ENCODE measurements at regions not wholly inside any gene's neighbourhood (a gene's known extent, or its start where the extent isn't known, plus 50 kb on each side); places are given as distances from the start of the nearest gene placed in this dataset.
"Not testable (repeated sequence)": the region's sequence is repeated elsewhere in the genome, so short reads cannot be mapped to it uniquely, and the experiment has no call there.

- H3K14ac ChIP-seq (replicated peaks; ENCODE audit: low read depth, low read length); in situ Hi-C loops (cut with MboI; ENCODE audit: low sequenced_read_pairs); H4K8ac ChIP-seq (ENCODE audit: low read depth in 2 of 2, low read length in 2 of 2); H4K91ac ChIP-seq (ENCODE audit: insufficient read depth, low read depth, low read length); H3K9me1 ChIP-seq (ENCODE audit: insufficient read depth, low read length); BruUV-seq (replicated peaks); H3K27ac ChIP-seq (ENCODE audit: insufficient read depth, low read length); H3K36me3 ChIP-seq (ENCODE audit: control insufficient read depth, insufficient read depth, low read length); H3K9me3 ChIP-seq (ENCODE audit: control insufficient read depth, insufficient read depth, low read length); dilution Hi-C loops (cut with HindIII; ENCODE audit: low sequenced_read_pairs, unreplicated experiment); H2AK5ac ChIP-seq (ENCODE audit: low read depth, low read length); H2AK9ac ChIP-seq (replicated peaks; ENCODE audit: low read depth, low read length, poor library complexity); H4K5ac ChIP-seq (ENCODE audit: low read depth, low read length); ATAC-seq (ENCODE audit: low read depth); H3K4me2 ChIP-seq (ENCODE audit: low read depth, low read length); POLR2A ChIA-PET (ENCODE audit: unreplicated experiment); H4K20me1 ChIP-seq (ENCODE audit: insufficient read depth, low read length); H3K79me1 ChIP-seq (ENCODE audit: low read depth in 1 of 2, low read length in 2 of 2); H3K9ac ChIP-seq (ENCODE audit: low read depth, low read length); H2BK15ac ChIP-seq (ENCODE audit: low read depth, low read length); H3K4me3 ChIP-seq (ENCODE audit: insufficient read depth, low read depth, low read length); CTCF ChIA-PET; H3K23ac ChIP-seq (ENCODE audit: low read depth, low read length); H2BK5ac ChIP-seq (ENCODE audit: low read depth, low read length, poor library complexity, severe bottlenecking); H3K56ac ChIP-seq (ENCODE audit: extremely low read depth, insufficient read depth, low read length); H3K18ac ChIP-seq (ENCODE audit: low read depth, low read length); H2AFZ ChIP-seq (replicated peaks; ENCODE audit: low read length, poor library complexity); DNase-seq; H2BK120ac ChIP-seq (ENCODE audit: low read depth, low read length); H2BK20ac ChIP-seq (ENCODE audit: low read depth, low read length); intact Hi-C loops (cut with micrococcal nuclease); H3K4me1 ChIP-seq (ENCODE audit: control insufficient read depth, insufficient read depth, low read length); H3K4ac ChIP-seq (ENCODE audit: low read depth, low read length): not testable (repeated sequence)
- WGBS, 2 experiments (ENCODE audit: extremely low coverage in 2 of 2, insufficient read length in 1 of 2): 0% methylated on average over 4 of the region's 25 CpGs; no CpG with 5 or more reads in 1 of the 2 experiments
- peaks cover 16% of the 10 kb centered on the region for H3K27me3 ChIP-seq (ENCODE audit: control insufficient read depth, insufficient read depth, low read length)
Observed at GRCh38 chr2:91476936-91477246, 2785.4 kb downstream of the RPIA start.

- H3K79me1 ChIP-seq (ENCODE audit: low read depth in 1 of 2, low read length in 2 of 2); H3K14ac ChIP-seq (replicated peaks; ENCODE audit: low read depth, low read length); intact Hi-C loops (cut with micrococcal nuclease); H2BK15ac ChIP-seq (ENCODE audit: low read depth, low read length); DNase-seq; H4K20me1 ChIP-seq (ENCODE audit: insufficient read depth, low read length); H3K4me3 ChIP-seq (ENCODE audit: insufficient read depth, low read depth, low read length); H4K8ac ChIP-seq (ENCODE audit: low read depth in 2 of 2, low read length in 2 of 2); H3K27ac ChIP-seq (ENCODE audit: insufficient read depth, low read length); H2BK120ac ChIP-seq (ENCODE audit: low read depth, low read length); H3K4me1 ChIP-seq (ENCODE audit: control insufficient read depth, insufficient read depth, low read length); dilution Hi-C loops (cut with HindIII; ENCODE audit: low sequenced_read_pairs, unreplicated experiment); H4K5ac ChIP-seq (ENCODE audit: low read depth, low read length); H3K4ac ChIP-seq (ENCODE audit: low read depth, low read length); H3K56ac ChIP-seq (ENCODE audit: extremely low read depth, insufficient read depth, low read length); H2BK20ac ChIP-seq (ENCODE audit: low read depth, low read length); H3K23ac ChIP-seq (ENCODE audit: low read depth, low read length); H2AK9ac ChIP-seq (replicated peaks; ENCODE audit: low read depth, low read length, poor library complexity); H3K9ac ChIP-seq (ENCODE audit: low read depth, low read length); H3K4me2 ChIP-seq (ENCODE audit: low read depth, low read length); H3K9me1 ChIP-seq (ENCODE audit: insufficient read depth, low read length); in situ Hi-C loops (cut with MboI; ENCODE audit: low sequenced_read_pairs); BruUV-seq (replicated peaks); H2AK5ac ChIP-seq (ENCODE audit: low read depth, low read length); H3K18ac ChIP-seq (ENCODE audit: low read depth, low read length); POLR2A ChIA-PET (ENCODE audit: unreplicated experiment); ATAC-seq (ENCODE audit: low read depth); H4K91ac ChIP-seq (ENCODE audit: insufficient read depth, low read depth, low read length); H2BK5ac ChIP-seq (ENCODE audit: low read depth, low read length, poor library complexity, severe bottlenecking); H3K9me3 ChIP-seq (ENCODE audit: control insufficient read depth, insufficient read depth, low read length); CTCF ChIA-PET; H3K36me3 ChIP-seq (ENCODE audit: control insufficient read depth, insufficient read depth, low read length): not testable (repeated sequence)
- H2AFZ ChIP-seq (replicated peaks; ENCODE audit: low read length, poor library complexity): peak overlapping the region; percentile 70
- H3K27me3 ChIP-seq (ENCODE audit: control insufficient read depth, insufficient read depth, low read length): peaks cover 16% of the 10 kb centered on the region
- WGBS, 2 experiments (ENCODE audit: extremely low coverage in 2 of 2, insufficient read length in 1 of 2): 14% methylated on average over 16 of the region's 51 CpGs; no CpG with 5 or more reads in 1 of the 2 experiments
Observed at GRCh38 chr2:91477291-91477690, 2785.8 kb downstream of the RPIA start.

All from IMR-90 (cell line).